ENCODE measurements at regions not wholly inside any gene's neighbourhood (a gene's known extent, or its start where the extent isn't known, plus 50 kb on each side); places are given as distances from the start of the nearest gene placed in this dataset.
"Not testable (repeated sequence)": the region's sequence is repeated elsewhere in the genome, so short reads cannot be mapped to it uniquely, and the experiment has no call there.

DNA sequence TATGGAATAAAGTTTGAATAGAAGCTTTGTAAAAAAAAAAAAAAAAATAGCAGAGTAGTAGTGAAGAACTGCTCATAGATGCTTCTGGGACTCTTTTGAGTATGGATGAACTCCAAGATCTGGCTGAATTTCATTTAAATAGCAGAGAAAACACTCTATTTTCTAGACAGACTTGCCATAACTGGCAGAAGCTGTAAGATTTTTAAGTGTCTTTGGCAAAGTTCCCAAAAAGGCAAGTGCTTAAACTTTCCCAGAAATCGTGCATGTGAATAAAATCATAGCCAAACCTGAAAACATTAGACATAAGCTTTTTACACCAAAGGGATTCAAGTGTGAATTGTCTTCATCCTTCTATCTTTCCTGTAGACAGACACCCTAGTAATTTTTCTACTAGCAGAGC, 110.3 kb upstream of the MITF start:
- ChIA-PET POLR2A (no interaction called here), CTCF (no interaction called here)
- TF ChIP-seq, protein P1, sequence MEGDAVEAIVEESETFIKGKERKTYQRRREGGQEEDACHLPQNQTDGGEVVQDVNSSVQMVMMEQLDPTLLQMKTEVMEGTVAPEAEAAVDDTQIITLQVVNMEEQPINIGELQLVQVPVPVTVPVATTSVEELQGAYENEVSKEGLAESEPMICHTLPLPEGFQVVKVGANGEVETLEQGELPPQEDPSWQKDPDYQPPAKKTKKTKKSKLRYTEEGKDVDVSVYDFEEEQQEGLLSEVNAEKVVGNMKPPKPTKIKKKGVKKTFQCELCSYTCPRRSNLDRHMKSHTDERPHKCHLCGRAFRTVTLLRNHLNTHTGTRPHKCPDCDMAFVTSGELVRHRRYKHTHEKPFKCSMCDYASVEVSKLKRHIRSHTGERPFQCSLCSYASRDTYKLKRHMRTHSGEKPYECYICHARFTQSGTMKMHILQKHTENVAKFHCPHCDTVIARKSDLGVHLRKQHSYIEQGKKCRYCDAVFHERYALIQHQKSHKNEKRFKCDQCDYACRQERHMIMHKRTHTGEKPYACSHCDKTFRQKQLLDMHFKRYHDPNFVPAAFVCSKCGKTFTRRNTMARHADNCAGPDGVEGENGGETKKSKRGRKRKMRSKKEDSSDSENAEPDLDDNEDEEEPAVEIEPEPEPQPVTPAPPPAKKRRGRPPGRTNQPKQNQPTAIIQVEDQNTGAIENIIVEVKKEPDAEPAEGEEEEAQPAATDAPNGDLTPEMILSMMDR (IDR thresholded peaks at IDR 0.05; ENCODE audit: control extremely low read depth, extremely low read depth, low read depth, missing control alignments) = no peak
- no peak for DNase-seq (ENCODE audit: extremely low spot score)

DNA sequence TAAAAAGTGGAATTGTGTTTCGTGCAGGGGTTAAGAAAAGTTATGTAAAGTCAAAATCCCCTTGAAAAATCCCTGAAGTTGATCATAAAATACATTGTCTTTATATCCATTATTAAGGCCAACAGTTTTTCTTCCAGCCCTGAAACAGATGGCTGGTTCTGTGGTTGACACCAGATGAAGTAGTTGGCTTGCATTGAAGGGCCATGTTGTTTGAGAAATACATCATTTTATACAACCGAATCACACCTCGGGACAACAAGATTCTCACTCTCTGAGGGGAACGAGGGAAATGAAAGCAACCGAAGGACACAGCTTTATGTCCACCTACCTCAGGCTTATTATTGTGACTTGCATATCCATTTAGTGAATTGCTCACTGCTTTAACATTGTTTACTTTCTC, 126.0 kb upstream of the MITF start:
- CTCF ChIA-PET = no interaction called here
- no peak for DNase-seq (ENCODE audit: extremely low spot score)
- POLR2A ChIA-PET = no interaction called here
- TF ChIP-seq, protein P1 (IDR thresholded peaks at IDR 0.05; ENCODE audit: control extremely low read depth, extremely low read depth, low read depth, missing control alignments) = no peak

DNA sequence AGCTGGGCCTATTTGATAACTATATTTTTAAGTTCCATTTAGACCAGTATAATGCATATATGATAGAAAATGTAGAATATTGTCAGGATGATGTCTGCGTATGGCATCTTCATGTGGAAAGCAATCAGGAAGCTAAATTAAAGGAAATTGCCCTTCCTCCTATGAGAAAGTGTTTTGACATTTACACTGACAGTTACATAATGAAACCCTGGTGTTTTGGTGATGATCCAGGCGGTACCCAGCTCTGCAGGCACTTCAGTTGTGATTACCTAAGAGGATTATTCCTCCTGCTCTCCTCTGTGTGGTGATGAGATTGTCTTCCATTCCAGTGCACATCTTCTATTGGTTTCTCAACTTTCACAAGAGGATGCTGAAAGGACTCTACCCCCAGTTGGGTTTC, 126.5 kb upstream of the MITF start:
- TF ChIP-seq, protein P1 (IDR thresholded peaks at IDR 0.05; ENCODE audit: control extremely low read depth, extremely low read depth, low read depth, missing control alignments) = no peak
- CTCF ChIA-PET = no interaction called here
- DNase-seq (ENCODE audit: extremely low spot score) = no peak
- POLR2A ChIA-PET = no interaction called here

DNA sequence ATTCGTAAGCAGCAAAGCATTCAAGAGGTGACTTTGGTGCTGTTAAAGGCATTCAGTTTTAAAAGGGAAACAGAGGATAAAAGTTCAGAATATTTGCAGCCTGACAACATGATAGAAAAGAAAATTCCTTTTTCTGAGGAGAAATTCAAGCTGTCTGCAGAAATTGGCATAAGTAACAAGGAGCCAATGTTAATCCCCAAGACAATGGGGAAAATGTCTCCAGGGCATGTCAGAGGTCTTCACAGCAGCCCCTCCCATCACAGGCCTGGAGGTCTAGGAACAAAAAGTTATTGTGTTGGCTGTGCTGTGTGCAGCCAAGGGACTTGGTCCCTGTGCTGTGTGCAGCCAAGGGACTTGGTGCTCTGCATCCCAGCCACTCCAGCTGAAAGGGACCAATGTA, 129.7 kb upstream of the MITF start:
- DNase-seq (ENCODE audit: extremely low spot score); POLR2A ChIA-PET; CTCF ChIA-PET: not testable (repeated sequence)

DNA sequence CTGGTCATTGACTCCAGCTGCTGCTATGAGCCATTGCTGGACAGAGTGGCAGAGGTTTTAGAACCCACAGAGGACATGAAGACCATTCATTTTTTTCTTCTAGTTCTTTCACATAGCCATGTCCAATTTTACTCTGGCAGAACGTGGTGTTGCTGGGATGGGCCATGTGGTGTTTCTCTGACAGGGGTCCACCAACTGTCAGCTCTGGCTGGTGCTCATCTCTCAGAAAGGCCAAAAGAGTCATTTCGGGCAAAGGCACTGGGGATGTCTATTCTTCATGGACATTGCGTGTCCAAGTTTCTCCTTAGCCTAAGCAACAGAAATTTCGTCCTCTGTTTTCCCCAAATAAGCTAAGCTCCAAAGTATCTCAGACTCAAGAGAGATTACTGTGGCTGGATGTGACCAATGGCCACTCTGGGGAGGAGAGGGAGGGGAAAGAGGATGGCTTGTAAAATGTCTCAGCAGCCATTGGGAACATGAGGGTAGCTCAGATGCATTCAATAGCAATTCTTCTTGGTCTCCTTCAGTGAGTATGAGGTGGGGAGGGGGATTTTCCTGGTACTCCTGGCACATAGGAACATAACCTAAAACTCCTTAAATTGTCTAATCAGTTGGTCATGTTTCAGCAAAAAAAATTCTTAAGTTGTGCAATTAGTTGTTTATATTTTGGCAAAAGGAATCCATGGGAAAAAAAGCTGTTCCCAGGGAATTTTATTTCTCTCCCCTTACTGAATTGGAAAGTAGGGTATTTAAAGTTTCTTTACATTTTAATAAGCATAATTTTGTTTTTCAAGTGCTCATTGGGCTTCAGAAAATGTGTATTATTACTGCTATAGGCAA, 131.6 kb upstream of the MITF start:
- DNase-seq (ENCODE audit: extremely low spot score) = no peak
- POLR2A ChIA-PET = no interaction called here
- TF ChIP-seq, protein P1 (IDR thresholded peaks at IDR 0.05; ENCODE audit: control extremely low read depth, extremely low read depth, low read depth, missing control alignments) = no peak
- CTCF ChIA-PET = no interaction called here

DNA sequence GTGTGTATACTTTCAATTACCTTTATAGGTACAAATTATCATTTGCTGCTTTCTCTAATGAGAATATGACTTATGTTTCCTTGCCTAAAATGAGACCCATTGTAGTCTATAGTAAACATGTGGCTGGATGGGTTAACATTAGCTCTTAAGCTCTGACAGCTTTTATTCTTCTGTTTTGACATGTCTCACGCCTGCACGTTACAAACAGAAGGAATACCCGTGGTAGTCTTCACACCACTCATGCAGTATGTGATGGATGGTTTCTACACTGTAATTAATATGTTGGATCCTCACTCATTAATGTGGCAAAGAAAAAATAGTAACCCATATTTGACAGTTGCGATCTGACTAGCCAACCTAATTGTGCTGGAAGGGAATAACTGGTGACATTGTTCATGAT, 133.4 kb upstream of the MITF start:
- ChIA-PET POLR2A (no interaction called here), CTCF (interaction anchor here (0.8 kb wide), 1 partner anchor 11 kb away, joined by 3 read pairs; no protein-coding TSS in a partner anchor)
- no peak for DNase-seq (ENCODE audit: extremely low spot score)
- TF ChIP-seq, protein P1 (IDR thresholded peaks at IDR 0.05; ENCODE audit: control extremely low read depth, extremely low read depth, low read depth, missing control alignments) = no peak

DNA sequence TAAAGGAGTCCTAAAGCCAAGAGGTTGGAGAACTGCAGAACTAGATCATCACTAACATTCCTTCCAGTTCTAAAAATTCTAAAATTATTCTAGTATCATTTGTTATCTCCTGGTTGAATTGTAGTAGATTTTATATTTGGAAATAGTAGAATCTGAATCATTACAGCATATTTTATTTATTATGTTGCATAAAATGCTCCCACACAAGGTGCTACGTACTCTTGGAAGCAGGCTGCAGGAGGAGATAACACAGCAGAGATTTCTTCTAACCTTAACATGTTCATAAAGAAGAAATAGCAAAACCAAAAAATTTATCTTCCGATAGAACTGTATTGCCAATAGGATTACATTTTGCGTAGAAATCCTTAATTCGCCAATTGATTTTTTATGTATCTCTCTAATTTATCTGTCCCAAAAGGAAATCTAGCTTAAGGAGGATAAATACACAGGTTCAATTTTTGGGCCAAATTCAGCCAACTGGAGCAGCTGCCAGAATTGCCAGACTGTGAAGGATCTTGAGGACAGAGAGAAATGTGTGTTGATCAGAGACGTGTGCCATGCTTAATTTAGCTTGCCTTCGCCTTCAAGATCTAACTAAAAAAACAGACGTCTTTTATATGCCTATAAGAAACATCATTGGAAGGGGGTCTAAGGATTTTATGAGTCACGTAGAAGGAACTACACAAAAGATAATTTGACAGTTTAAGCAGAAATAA, 134.4 kb upstream of the MITF start:
- no peak for DNase-seq (ENCODE audit: extremely low spot score)
- TF ChIP-seq, protein P1 (IDR thresholded peaks at IDR 0.05; ENCODE audit: control extremely low read depth, extremely low read depth, low read depth, missing control alignments) = no peak
- ChIA-PET CTCF (interaction anchor here (0.8 kb wide), 1 partner anchor 10 kb away, joined by 3 read pairs; no protein-coding TSS in a partner anchor), POLR2A (no interaction called here)

Measured in GM10248 (cell line).